ENCODE measurements at regions not wholly inside any gene's neighbourhood (a gene's known extent, or its start where the extent isn't known, plus 50 kb on each side); places are given as distances from the start of the nearest gene placed in this dataset.

DNA sequence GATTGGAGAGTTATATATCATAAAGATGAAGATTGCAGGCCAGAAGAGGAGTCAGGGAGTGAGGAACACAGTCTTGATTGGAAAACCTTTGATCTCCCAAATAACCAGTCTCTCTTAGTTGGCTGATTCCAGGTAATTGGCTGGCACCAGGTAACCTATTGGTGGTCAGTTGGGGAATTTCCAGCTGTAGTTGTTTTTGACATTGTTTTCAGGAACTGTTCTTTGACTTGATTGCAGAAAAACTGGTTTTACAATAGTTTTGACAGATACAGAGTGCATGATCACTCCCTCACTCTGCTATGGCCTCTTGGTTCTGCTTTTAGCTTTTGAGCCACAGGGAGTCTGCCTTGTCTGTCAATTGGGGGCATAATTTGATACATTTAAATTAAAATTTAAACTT, 71.6 kb downstream of the ZNF641 start:
- Histone ChIP-seq H3K4me1 (peaks cover 0 to 14% of the 10 kb centered on the region in 2 donors), H3K4me3 (replicated peaks in 1 of 3) (no peak overlapping the region), H3K27me3 (no peaks in the 10 kb centered on the region), H3K27ac (peak overlapping the region; percentile 26 to 52 (median 37)), H3K36me3 (no peaks in the 10 kb centered on the region), H3K9me3 (no peaks in the 10 kb centered on the region)
- no peak for TF ChIP-seq POLR2A (IDR thresholded peaks at IDR 0.05)
- TF ChIP-seq, protein P1, sequence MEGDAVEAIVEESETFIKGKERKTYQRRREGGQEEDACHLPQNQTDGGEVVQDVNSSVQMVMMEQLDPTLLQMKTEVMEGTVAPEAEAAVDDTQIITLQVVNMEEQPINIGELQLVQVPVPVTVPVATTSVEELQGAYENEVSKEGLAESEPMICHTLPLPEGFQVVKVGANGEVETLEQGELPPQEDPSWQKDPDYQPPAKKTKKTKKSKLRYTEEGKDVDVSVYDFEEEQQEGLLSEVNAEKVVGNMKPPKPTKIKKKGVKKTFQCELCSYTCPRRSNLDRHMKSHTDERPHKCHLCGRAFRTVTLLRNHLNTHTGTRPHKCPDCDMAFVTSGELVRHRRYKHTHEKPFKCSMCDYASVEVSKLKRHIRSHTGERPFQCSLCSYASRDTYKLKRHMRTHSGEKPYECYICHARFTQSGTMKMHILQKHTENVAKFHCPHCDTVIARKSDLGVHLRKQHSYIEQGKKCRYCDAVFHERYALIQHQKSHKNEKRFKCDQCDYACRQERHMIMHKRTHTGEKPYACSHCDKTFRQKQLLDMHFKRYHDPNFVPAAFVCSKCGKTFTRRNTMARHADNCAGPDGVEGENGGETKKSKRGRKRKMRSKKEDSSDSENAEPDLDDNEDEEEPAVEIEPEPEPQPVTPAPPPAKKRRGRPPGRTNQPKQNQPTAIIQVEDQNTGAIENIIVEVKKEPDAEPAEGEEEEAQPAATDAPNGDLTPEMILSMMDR (IDR thresholded peaks at IDR 0.05) = peak in 1 of 6 experiments; percentile 7
- no peak for DNase-seq
- intact Hi-C loops (cut with DNase I) = no loop called here

DNA sequence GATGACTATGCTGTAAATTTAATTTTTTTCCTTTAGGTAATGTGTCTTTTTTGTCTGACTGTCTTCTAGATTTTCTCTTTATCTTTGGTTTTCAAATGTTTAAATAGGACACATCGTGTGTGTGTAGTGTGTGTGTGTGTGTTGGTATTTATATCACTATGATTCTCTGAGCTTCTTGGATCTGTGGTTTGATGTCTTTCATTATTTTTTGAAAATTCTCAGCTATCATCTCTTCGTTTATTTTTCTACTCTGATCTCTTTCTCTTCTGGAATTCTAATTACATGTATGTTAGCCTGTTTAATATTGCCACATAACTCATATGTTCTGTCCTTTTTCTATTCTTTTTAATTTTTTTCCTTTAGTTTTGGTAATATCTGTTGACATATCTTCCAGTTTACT, 73.5 kb upstream of the OR10AD1 start:
- Histone ChIP-seq H3K36me3 (no peaks in the 10 kb centered on the region), H3K4me1 (peaks cover 0 to 14% of the 10 kb centered on the region in 2 donors), H3K27me3 (no peaks in the 10 kb centered on the region), H3K4me3 (replicated peaks in 1 of 3) (no peak overlapping the region), H3K9me3 (no peaks in the 10 kb centered on the region), H3K27ac (no peak overlapping the region)
- TF ChIP-seq POLR2A (IDR thresholded peaks at IDR 0.05) = no peak
- TF ChIP-seq, protein P1 (IDR thresholded peaks at IDR 0.05) = no peak
- no peak for DNase-seq
- intact Hi-C loops (cut with DNase I) = no loop called here
- WGBS, 2 donors = 66 to 77% methylated on average over 2 of the region's 2 CpGs

DNA sequence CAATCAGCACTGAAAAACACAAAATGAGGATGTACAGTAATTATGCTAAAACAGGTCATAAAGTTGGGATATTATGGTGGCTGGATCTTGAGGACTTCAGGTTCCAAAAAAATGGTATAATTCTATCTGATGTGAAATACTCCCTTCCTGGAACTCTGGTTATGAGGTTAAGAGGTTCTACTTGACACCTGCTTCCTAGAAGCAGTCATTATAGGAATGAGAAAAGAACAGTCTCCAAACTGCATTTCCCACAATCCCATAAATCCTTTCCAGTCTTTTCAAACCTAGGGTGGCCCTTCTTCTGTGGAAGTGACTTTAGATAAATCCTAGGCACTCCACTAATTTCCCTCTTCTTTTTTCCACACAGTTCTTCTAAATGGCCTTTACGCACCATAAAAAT, 63.7 kb upstream of the OR10AD1 start:
- H3K27ac ChIP-seq = no peak overlapping the region
- no peak overlapping the region for H3K4me3 ChIP-seq (replicated peaks in 1 of 3)
- no peak for DNase-seq
- H3K27me3 ChIP-seq = no peaks in the 10 kb centered on the region
- no peaks in the 10 kb centered on the region for H3K4me1 ChIP-seq
- H3K36me3 ChIP-seq = no peaks in the 10 kb centered on the region
- 91 to 100% methylated on average over 1 of the region's 1 CpG for WGBS, 2 donors
- no peak for TF ChIP-seq POLR2A (IDR thresholded peaks at IDR 0.05)
- no peaks in the 10 kb centered on the region for H3K9me3 ChIP-seq
- intact Hi-C loops (cut with DNase I) = no loop called here

DNA sequence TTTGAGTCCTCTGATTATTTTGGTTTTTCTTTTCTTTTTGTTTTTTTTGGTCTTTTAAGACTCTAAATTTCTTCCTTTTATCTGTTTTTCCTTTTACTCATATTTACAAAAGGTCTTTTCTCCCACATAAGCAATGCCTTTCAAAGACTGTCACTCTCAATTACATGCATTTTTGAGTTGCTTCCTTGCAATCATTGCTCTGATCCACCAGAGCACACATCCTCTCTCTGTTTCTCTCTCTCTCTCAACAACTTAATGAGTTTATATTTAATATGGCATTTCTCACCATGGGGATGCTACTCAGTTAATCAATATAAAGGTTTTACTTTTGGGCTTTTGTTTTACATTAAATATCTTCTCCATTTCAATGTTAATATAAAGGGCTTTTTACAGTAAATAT, 62.7 kb upstream of the OR10AD1 start:
- TF ChIP-seq, protein P1 (IDR thresholded peaks at IDR 0.05) = no peak
- TF ChIP-seq POLR2A (IDR thresholded peaks at IDR 0.05) = no peak
- H3K27ac ChIP-seq = no peak overlapping the region
- H3K4me1 ChIP-seq = no peaks in the 10 kb centered on the region
- no peak overlapping the region for H3K4me3 ChIP-seq (replicated peaks in 1 of 3)
- no peaks in the 10 kb centered on the region for H3K9me3 ChIP-seq
- H3K27me3 ChIP-seq = no peaks in the 10 kb centered on the region
- intact Hi-C loops (cut with DNase I) = no loop called here
- no peak for DNase-seq
- H3K36me3 ChIP-seq = no peaks in the 10 kb centered on the region

DNA sequence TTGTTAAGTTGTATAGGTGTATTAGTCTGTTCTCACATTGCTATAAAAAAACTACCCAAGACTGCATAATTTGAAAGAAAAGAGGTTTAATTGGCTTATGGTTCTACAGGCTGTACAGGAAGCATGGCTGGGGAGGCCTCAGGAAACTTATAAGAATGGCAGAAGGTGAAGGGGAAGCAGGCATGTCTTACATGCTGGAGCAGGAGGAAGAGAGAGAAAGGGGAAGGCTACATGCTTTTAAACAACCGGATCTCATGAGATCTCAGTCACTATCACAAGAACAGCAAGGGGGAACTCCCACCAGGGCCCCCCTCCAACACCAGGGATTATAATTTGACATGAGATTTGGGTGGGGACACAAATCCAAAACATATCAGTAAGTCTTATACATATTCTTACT, 60.5 kb upstream of the OR10AD1 start:
- H3K4me1 ChIP-seq = no peaks in the 10 kb centered on the region
- H3K27me3 ChIP-seq = no peaks in the 10 kb centered on the region
- no peak overlapping the region for H3K4me3 ChIP-seq (replicated peaks in 1 of 3)
- 54 to 57% methylated on average over 1 of the region's 1 CpG for WGBS, 2 donors
- intact Hi-C loops (cut with DNase I) = no loop called here
- H3K27ac ChIP-seq = no peak overlapping the region
- DNase-seq = no peak
- no peaks in the 10 kb centered on the region for H3K36me3 ChIP-seq
- H3K9me3 ChIP-seq = no peaks in the 10 kb centered on the region
- TF ChIP-seq, protein P1 (IDR thresholded peaks at IDR 0.05) = no peak
- no peak for TF ChIP-seq POLR2A (IDR thresholded peaks at IDR 0.05)

DNA sequence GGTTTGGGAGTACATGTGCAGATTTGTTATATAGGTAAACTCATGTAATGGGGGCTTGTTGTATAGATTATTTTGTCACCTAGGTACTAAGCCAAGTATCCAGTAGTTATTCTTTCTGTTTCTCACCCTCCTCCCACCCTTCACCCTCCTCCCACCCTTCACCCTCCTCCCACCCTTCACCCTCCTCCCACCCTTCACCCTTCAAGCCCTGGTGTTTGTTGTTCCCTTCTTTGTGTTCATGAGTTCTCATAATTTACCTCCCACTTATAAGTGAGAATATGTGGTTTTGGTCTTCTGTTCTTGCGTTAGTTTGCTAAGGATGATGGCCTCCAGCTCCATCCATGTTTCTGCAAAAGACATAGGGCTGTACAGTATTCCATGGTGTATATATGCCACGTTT, 58.7 kb upstream of the OR10AD1 start:
- no peaks in the 10 kb centered on the region for H3K27me3 ChIP-seq
- no peak overlapping the region for H3K4me3 ChIP-seq (replicated peaks in 1 of 3)
- no peak overlapping the region for H3K27ac ChIP-seq
- intact Hi-C loops (cut with DNase I) = no loop called here
- DNase-seq = no peak
- H3K36me3 ChIP-seq = no peaks in the 10 kb centered on the region
- no peaks in the 10 kb centered on the region for H3K9me3 ChIP-seq
- TF ChIP-seq POLR2A (IDR thresholded peaks at IDR 0.05) = no peak
- TF ChIP-seq, protein P1 (IDR thresholded peaks at IDR 0.05) = no peak
- no peaks in the 10 kb centered on the region for H3K4me1 ChIP-seq
- WGBS, 2 donors = 59 to 72% methylated on average over 2 of the region's 2 CpGs

Data from thyroid gland (tissue), 4 donors.